ENCODE measurements at regions not wholly inside any gene's neighbourhood (a gene's known extent, or its start where the extent isn't known, plus 50 kb on each side); places are given as distances from the start of the nearest gene placed in this dataset.
"Not testable (repeated sequence)": the region's sequence is repeated elsewhere in the genome, so short reads cannot be mapped to it uniquely, and the experiment has no call there.

DNA sequence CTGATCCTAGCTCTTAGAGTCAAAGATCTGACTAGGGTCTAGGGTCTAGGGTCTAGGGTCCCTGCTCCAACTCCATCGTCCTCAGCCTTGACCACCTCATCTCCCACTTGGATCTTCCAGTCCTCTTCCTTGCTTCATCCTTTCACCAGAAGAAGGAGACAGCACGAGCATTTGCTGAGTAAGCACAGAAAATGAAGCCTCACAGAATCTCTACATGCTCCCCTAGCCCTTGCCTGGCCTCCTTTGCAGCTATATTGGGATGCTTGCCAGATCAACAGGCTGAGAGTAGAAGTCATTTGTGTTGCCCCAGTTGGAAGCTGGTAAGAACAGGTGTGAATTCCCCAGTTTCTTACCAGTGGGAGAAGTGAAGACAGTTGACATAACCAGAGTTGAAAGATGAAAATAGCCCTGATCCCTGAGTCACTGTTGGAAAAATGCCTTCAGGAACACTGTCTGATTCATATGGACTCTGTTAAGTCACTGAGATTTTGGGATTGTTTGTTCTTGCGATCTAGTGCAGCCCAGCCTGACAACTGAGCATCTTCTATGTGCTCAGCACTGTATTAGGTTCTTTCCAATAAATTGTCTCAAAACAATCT, 552.5 kb downstream of the INSC start:
- DNase-seq, result no peak

DNA sequence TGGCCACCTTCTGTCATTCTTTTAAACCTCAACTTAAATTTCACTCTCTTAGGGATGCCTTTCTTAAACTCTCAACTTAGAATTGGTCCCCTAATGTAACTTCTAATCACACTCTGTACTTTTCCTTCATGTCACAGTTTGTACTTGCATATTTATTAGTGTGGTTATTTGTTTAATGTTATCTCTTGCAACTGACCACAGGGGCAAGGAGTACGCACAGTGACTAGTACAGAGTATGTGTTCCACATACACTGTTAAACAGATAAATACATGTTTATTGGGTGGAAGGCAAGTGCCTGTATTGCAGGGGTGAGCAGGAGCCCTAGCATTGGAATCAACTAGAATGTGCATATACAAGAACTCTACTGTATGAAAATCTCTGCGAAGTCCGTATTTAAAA, 554.0 kb downstream of the INSC start:
- DNase-seq, result no peak

- DNase-seq, result no peak
Measured at GRCh38 chr11:15670520-15671070, 555.9 kb downstream of the INSC start.

DNA sequence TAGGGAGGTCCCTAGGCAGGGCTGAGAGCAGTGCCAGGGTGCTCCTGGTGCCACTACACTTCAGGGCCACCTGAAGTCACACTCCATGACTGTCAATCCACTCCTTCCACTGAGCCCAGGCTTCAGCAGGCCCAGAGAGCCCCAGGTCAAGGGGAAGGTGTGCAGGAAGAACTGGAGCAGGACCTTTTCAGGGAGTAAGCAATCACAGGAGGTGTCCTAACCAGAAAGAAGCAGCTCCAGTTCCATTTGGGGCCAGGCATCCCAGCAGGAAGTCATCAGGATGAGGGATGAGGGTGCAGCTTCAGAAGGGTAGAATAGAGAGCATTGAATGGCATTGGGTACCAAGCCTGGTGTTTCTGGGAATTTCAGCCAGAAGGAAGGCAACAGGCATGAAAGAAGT, 556.5 kb downstream of the INSC start:
- DNase-seq, result no peak

DNA sequence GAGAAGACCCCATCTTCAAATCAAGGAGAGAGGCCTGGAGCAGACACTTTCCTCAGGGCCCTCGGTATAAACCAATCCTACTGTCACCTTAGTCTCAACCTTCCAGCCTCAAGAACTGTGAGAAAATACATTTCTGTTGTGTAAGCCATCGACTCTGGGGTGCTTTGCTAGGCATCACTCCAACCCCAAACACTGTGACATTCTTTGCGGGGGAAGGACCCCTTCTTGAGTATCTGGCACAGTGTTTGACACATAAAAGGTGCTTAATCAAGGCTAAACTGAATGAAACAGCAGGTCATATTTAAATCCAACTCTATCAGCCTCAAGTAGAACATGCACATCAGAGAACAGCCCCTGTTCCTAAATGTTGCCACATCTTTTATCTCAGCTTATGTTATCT, 558.1 kb downstream of the INSC start:
- no peak for DNase-seq

- no peak for DNase-seq
Measured at GRCh38 chr11:15673408-15673831, 558.7 kb downstream of the INSC start.

DNA sequence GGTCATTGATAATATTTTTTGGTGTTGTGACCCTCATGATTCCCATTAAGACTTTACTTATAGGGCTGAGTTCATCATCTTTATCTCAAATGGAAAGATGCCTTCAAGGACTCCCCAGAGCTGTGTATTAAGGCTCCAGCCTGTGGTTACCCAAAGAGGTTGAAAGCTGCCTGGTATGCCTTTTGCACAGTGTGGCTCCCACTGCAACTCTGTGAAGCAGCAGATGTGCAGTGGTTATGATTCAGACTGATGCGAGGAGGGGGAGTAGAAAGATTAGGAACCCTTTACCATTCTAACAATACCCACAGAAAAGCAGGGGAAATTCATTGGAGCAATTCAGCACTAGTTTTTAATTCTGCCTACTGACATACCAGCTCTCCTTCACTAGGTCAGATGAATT, 560.0 kb downstream of the INSC start:
- DNase-seq, result no peak

- no peak for DNase-seq
Measured at GRCh38 chr11:15675683-15676082, 561.0 kb downstream of the INSC start.

DNA sequence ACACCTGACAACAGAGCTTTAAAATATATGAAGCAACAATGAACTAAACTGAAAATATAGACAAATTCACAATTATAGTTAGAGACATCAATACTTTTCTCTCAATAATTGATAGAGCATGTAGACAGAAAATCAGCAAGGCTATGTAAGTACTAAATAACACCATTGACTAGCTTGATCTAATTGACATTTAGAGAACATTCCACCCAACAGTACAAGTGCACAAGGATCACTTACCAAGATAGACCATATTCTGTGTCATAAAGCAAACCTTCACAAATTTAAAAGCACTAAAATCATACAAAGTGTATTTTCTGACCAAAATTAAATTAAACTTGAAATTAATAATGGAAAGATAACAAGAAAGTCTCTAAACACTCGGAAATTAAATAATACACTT, 562.5 kb downstream of the INSC start:
- DNase-seq, result no peak

DNA sequence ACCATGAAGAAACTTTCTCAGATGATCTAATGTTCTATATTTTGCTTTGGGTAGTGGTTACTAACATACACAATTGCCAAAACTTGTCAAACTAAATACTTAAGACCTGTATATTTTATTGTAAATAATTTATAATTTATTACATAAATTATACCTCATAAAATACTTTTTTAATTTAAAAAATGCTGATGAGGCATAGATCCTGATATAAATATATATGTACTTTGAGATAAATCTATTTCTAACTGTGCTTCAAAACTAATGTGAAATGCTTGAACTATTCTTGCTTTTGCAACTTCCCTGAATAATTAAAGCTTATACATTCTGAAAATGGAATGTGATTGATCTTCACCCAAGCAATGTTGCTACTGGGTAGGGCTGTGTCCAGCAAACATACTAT, 568.8 kb downstream of the INSC start:
- no peak for DNase-seq

DNA sequence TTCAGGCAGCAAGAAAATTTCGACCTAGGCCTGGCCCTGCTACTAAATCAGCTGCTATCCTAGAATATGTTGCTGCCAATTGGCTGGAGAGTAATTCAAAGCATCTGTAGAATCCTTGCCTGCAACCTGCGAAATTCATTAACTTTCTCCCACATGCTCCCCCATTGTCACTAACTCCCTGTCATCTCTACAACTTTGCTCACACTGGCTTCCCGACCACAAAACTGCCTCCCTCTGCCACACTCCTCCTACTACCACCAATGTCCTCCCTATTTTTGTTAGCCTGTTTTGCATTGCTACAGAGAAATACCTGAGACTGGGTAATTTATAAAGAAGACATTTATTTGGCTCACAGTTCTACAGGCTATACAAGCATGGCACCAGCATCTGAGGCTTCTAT, 570.6 kb downstream of the INSC start:
- no peak for DNase-seq

GRCh38 chr11:15686259-15686658, 571.5 kb downstream of the INSC start:
- not testable (repeated sequence) for DNase-seq

DNA sequence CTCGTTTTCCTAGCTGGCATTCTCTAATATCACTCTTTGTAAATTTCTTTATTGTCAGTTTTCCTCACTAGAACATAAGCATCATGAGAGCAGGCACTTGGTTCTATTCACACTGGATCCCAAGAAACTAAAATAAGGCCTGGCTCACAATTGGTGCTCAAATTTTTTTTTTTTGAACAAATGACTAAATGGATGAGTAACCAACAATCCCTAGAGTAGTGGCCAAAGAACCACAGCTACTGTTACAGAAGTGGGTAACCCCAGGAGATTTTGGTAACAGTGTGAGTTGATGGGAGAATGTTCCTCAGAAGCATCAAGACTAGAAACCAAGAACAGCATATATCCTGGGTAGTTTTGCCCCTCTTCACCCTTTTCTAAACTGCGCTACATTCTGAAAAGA, 572.6 kb downstream of the INSC start:
- DNase-seq, result no peak

DNA sequence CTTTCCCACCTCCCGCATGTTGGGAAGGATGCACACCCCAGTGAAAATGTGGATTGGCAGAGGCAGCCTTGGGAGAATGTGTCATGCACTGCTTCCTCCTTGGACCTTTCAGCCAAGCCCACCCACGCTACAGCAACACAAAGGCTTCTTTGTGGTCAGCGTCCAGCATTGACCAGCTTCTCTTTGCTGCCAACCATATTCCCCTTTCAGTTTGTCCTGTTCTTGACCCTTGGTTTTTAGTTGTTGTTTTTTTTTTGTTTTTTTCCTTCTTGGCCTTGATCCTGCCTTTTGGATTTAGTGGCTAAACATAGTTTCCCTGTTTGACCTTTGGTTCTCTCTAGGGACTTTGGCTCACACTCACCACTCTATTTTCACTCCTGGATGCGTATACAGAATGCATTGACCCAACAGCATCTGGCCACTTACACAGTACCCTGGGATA, 573.6 kb downstream of the INSC start:
- DNase-seq, result no peak

GRCh38 chr11:15690320-15690719, 575.6 kb downstream of the INSC start:
- DNase-seq, result no peak

DNA sequence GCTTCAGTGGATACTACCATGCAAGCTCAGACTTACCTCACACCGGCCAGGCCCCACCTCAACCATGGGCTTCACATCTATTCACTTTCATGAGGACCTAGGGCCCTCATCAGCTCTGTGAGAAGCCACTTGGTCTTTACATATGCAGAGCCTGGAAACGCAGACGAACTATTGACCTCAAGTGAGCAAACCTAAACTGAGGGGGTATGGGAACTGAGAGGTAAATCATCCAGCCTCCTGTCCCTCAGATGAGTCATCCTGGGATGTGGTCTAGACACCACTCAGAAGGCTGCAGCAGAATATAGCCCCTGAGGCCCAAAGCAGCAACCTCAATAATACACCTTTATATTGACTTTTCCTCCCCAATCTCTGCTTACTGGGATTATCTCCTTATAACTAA, 578.0 kb downstream of the INSC start:
- no peak for DNase-seq

- DNase-seq, result no peak
Measured at GRCh38 chr11:15695096-15695721, 580.5 kb downstream of the INSC start.

DNA sequence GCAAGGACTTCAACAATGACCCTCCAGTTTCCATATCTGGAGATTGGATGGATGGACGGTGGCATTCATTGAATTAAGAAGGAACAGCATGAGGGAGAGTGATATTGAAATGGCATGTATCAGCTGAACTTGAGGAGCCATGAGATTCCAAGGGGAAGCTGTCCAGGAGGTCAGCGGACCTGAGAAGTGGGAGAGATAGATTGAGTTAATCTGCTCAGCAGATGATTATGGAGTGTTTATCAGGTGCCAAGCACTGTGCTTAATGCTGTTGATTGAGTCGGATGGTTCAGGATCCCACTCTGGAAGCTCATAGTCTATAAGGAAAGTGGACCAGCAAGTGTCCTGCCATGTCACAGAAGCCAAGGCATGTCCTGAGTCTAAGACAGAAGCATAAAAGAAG, 581.3 kb downstream of the INSC start:
- DNase-seq, result no peak

DNA sequence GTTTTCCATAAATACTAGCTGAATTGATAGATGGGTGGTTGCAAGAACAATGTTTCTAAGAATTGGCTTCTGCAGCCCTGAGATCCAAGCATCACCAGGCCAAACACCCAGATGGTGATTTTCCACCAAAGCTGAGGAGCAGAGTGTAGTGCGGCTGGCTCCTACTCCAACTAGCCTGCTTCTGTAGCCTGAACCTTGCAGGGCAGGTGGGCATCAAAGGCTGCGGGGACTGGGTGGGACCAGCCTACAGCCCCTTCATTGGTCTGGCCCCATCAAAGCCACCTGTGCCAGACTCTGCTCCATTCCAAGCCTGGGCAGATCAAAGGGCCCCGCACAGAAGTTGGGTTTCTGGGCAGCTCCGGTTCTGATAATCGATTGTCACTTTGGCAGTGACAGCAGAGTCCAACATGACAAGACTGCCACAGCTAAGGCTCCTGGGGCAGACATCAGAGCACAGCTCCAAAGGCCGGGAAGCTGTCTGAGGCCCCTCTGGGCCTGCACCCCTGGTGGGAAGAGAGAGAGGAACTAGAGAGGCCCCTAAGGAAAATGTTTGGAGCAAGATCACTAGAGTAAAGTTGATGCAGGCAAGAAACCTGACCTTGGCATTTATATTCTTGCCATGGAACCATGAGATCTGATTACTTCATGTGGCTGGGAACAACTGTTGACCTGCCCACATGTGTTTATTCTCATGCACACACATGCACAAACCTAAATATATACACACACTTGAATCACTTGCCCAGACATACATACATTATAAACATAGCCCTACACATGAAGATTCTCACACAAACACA, 582.9 kb downstream of the INSC start:
- DNase-seq, result no peak

- no peak for DNase-seq
Measured at GRCh38 chr11:15698855-15699254, 584.1 kb downstream of the INSC start.

DNA sequence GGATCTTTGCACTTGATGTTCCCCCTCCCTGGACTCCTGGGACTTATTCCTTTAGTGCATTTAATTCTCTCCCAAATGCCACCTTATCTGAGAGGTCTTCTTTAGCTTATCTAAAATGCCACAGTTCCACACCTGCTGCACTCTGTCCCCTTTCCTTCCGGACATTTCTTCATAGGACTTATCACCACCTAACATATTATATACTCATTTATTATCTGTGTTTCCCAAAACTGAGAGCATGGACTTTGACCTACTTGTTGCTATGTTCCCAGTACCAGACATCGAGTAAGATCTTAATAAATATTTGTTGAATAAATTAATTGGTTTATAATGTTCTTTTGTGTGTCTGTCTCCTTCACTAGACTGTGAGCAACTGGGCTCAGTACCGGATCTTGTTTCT, 585.3 kb downstream of the INSC start:
- DNase-seq, result no peak

DNA sequence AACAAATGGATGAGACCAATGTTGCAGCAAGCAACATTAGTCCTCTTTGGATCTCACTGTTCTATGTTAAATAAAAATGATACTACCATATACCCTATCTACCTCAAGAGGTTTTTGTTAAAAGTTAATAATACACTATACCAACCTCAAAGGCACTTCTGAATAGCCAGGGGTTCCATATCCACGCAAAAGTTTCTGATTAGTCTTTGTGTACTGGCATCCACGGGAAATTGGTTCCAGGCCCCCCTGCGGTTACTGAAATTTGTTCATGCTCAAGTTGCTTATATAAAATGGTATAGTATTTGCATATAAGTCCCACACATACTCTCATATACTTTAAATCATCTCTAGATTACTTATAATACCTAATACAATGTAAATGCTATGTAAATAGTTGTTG, 585.7 kb downstream of the INSC start:
- no peak for DNase-seq

DNA sequence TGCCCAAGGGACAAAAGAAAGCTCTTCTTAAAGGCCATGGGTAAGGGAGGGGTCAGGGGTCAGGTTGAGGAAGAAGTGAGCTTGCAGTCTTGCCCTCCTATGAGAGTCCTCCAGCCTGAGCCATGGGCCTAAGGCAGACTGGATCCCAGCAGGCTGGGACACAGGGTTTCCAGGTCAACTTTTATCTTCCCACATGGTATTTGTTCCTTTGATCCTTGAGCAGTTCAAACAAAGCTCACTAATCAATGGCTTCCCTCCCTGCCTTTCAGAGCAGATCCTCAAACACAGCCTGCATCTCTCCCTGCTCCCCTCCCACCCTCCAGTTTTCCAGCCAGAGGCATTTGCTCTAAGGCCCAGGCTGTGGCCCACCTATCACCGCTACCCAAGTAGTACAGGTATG, 589.3 kb downstream of the INSC start:
- no peak for DNase-seq

DNA sequence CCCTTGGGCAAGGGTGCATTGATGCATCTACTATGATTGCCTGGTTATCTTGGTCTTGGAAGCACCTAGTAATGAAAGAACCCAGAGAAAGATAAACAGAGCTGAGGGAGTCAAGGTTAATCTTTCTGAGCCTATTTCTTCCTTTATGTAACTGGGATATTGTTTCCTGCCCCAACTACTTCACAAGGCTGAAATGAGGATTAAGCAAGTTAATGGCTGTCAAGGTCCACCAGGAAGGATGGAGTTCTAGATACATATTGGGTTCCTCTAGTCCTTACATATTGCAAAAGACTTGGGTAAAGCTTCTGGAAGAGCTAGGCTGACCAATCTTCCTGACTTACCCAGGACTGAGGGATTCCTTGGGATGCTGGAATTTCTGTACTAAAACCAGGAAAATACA, 589.8 kb downstream of the INSC start:
- DNase-seq, result no peak

All from effector CD4-positive, alpha-beta T cell (primary cell).